ENCODE measurements at regions not wholly inside any gene's neighbourhood (a gene's known extent, or its start where the extent isn't known, plus 50 kb on each side); places are given as distances from the start of the nearest gene placed in this dataset.

DNA sequence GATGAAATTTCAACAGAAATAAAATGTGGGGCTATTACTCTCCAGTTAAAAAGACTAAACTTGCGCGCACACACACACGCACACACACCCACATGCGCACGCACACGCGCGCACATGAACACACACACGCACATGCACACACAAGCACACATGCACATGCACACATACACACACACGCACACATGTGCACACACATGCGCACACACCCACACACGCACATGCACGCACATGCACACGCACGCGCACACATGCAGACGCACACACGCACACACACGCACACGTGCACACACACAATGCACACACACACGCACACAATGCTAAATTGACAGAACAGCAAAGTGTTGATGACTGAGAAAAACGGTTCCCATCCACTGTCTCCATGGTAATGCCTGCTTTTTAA, 754.1 kb downstream of the CBLN4 start:
- no peak for TF ChIP-seq ZFX (IDR thresholded peaks at IDR 0.05)
- TF ChIP-seq, protein P1, sequence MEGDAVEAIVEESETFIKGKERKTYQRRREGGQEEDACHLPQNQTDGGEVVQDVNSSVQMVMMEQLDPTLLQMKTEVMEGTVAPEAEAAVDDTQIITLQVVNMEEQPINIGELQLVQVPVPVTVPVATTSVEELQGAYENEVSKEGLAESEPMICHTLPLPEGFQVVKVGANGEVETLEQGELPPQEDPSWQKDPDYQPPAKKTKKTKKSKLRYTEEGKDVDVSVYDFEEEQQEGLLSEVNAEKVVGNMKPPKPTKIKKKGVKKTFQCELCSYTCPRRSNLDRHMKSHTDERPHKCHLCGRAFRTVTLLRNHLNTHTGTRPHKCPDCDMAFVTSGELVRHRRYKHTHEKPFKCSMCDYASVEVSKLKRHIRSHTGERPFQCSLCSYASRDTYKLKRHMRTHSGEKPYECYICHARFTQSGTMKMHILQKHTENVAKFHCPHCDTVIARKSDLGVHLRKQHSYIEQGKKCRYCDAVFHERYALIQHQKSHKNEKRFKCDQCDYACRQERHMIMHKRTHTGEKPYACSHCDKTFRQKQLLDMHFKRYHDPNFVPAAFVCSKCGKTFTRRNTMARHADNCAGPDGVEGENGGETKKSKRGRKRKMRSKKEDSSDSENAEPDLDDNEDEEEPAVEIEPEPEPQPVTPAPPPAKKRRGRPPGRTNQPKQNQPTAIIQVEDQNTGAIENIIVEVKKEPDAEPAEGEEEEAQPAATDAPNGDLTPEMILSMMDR (conservative IDR thresholded peaks at IDR 0.05): no peak
- H3K27ac ChIP-seq: no peak overlapping the region

DNA sequence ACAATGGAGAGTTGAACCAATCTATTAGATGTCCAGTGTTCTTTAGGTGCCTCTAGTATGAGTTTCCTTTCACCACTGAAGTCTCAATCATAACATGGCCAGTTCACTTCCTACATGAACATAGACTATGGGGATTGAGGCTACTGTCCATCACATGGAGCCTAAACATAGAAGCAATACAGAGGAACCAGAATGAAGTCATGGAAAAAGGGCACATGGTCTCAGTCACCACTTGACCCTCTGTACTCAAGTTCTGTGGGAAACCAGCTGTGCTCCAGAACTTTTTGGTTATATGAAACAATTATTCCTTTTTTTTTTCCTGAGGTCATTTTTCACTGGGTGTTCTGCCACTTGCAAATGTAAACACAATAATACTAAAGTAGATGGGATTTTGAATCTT, 762.5 kb downstream of the CBLN4 start:
- H3K27ac ChIP-seq: no peak overlapping the region
- TF ChIP-seq, protein P1 (conservative IDR thresholded peaks at IDR 0.05): no peak
- TF ChIP-seq ZFX (IDR thresholded peaks at IDR 0.05): no peak

DNA sequence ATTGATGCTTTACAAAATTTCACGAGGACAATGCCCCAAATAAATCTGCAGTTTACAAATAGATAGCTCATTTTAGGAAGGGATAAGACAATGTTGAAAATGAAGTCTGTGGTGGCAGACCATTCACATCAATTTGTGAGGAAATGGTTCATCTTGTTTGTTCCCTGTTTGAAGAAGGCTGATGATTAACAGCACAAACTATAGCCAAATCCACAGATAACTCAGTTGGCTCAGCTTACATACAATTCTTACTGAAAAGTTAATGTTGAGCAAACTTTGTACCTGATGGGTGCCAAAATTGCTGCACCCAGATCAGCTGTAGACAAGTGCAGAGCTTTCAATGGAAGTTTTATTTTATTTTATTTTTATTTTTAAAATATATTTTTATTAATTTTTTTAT, 763.9 kb downstream of the DOK5 start:
- no peak for TF ChIP-seq ZFX (IDR thresholded peaks at IDR 0.05)
- no peak overlapping the region for H3K27ac ChIP-seq

DNA sequence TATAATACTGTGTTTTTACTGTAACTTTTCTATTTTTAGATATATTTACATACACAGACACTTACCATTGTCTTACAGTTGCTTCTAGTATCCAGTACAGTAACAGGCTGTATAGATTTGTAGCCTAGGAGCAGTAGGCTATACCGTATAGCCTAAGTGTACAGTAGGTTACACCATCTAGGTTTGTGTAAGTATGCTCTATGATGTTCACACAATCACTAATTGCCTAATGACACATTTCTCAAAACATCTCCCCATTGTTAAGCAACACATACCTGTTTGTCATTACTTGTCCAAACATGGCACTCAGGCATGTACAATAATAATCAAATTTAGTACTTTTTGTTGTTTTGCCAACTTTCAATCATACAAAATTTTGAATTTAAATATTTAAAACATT, 757.3 kb downstream of the DOK5 start:
- no peak for TF ChIP-seq ZFX (IDR thresholded peaks at IDR 0.05)
- TF ChIP-seq, protein P1 (conservative IDR thresholded peaks at IDR 0.05): no peak
- no peak overlapping the region for H3K27ac ChIP-seq

DNA sequence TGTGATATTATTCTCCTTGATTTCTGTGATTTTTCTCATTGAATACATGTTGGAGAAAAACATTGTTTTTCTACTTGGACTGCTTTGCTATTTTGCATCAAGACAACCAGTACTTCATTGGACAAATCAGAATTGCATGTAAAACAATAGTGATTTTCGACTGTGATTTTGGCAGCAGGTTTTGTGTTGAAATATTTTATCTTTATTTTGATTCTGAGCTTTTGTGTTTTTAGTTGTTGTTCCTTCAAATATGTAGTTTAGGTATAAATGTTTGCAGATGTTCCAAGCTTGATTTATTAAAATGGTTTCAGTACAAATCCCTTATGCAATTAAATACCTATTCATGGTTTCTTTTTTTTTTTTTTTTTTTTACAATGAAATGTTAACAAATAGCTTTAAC, 754.1 kb downstream of the DOK5 start:
- H3K27ac ChIP-seq: no peak overlapping the region
- no peak for TF ChIP-seq ZFX (IDR thresholded peaks at IDR 0.05)
- TF ChIP-seq, protein P1 (conservative IDR thresholded peaks at IDR 0.05): no peak

DNA sequence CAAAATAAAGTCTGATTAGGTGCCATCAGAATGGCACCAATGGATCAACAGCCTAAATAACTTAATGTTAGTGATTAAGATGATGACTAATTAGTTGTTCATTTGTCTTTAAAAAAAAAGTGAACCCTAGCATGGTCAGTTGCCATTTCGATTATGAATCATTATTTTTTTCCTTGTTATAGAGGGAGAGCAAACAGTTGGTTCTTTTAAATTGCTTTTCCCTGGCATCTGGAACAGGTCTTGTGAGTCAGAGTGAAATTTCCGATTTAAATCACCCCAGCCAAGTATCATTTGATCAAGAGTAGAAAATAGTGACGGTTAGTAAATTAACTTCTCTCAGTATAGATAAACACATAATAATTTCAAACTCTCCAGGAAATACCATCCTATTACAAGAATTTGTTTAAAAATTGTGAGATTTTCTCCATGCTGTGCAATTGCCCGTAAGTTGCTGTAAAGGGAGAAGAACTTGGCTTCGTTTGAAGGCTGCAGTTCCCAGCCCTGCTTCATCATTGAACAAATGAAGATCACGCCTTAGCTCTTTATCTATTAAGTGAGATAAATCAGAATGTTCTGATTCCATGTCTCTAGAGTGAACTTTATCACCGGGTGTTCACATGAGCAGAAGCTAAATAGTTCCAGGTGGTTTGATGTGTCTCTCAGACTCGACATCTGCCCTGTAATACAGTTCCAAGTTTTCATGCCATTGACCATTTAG, 741.3 kb downstream of the DOK5 start:
- H3K27ac ChIP-seq: no peak overlapping the region
- TF ChIP-seq, protein P1 (conservative IDR thresholded peaks at IDR 0.05): no peak
- no peak for TF ChIP-seq ZFX (IDR thresholded peaks at IDR 0.05)

DNA sequence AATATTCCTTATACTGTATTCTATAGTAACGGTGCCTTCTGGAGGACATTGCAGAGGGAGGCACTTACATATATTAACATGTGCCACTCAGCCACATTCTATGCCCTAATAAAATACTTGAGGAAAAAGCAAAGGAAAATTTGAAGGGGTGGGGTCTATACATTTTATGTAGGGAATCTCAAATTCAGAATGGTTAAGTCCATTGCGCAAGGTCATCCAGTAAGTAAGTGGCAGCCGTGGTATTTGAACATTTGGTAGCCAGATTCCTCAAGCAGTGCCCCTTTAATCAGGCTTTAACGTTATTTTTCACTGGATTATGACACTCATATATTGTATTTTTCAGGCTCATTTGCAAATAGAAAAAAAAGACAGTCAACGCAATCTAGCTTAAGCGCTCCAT, 738.3 kb downstream of the DOK5 start:
- TF ChIP-seq, protein P1 (conservative IDR thresholded peaks at IDR 0.05): no peak
- TF ChIP-seq ZFX (IDR thresholded peaks at IDR 0.05): no peak
- H3K27ac ChIP-seq: no peak overlapping the region

DNA sequence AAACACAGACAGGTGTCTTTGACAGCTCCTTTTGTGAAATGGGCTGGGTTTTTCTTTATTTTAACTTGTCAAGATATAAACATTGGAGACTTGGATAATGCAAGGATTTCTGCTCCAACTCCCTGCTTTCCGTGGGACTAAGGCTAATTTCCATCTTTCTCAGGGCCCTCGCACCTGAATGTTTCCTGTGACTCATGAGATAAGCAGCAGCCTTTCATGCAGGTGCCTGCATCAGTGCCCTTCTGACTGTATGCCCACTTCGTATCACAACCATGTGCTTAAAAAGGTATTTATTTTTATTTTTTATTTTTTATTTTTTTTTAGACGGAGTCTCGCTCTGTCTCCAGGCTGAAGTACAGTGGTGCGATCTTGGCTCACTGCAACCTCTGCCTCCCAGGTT, 736.1 kb downstream of the DOK5 start:
- TF ChIP-seq, protein P1 (conservative IDR thresholded peaks at IDR 0.05): no peak
- no peak for TF ChIP-seq ZFX (IDR thresholded peaks at IDR 0.05)
- no peak overlapping the region for H3K27ac ChIP-seq
